ENCODE measurements at regions not wholly inside any gene's neighbourhood (a gene's known extent, or its start where the extent isn't known, plus 50 kb on each side); places are given as distances from the start of the nearest gene placed in this dataset.
"Not testable (repeated sequence)": the region's sequence is repeated elsewhere in the genome, so short reads cannot be mapped to it uniquely, and the experiment has no call there.

DNA sequence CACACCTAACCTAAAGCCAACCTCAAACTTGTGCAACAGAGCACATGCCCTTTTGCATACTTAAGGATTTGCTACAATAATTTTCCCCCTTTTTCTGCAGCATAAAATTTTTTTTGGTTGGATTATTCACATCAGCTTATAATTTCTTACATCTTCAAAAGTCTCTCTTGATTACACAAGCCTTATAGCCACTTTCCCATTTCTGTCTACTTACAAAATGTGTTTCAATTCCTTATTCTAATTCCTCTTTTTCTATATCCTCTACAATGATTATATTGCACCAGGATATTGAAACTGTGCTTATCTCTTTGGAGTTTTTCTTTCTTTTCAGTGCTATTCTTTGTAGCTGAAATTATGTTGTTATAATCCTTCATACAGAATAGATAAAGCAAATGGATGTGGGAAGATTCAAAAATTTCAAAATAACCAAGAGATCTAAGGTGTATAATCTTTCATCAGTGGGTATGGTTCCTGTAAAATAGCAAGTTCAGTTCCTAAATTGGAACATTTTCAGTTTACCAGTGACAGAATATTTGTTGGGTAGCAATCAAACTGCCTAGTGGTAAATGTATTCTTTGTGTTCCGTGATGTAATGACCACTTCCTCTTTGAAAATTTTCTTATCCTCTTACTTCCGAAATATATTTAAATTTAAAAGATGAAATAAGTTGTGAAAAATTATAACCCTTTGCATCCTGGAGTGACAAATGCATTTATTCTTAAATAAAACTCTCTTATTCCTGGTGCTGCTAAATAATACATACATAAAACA is 386.8 kb upstream of the CHD1 start:
- no peak for DNase-seq (ENCODE audit: low spot score)

DNA sequence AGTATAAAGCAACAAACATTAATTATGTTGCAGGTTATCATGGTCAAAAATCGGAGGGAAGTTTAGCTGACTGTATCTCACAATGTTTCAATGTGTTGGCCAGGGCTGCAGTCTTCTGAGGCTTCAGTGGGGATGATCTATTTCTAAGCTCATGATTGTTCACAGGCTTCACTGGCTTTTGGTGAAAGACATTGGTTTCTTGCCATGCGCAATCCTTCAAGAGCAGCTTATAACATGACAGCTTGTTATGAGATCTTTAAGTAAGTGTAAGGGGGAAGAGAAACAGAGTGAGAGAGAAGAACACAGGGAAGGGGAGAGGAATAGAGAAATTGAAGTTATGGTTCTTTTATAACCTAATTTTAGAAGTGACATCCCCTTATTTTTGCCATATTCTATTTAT is 385.9 kb upstream of the CHD1 start:
- no peak for DNase-seq (ENCODE audit: low spot score)

DNA sequence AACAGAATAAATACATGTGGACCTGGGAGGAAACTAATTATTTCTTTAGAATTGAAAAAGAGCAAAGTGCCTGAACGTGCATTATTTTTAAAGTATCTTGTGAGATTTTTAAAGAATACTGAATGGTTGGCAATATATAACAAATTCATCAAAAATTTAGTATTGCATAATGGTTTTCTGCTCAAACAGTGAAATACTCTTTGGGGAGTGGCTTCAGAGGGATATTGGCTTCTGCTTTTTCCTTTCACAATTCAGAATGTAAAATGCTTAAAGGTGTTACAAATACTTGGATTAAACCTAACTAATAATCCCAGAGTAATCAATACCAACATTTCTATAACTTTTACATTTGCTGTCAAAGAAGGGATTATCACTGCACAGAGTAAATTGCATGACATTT is 379.3 kb upstream of the CHD1 start:
- no peak for DNase-seq (ENCODE audit: low spot score)

DNA sequence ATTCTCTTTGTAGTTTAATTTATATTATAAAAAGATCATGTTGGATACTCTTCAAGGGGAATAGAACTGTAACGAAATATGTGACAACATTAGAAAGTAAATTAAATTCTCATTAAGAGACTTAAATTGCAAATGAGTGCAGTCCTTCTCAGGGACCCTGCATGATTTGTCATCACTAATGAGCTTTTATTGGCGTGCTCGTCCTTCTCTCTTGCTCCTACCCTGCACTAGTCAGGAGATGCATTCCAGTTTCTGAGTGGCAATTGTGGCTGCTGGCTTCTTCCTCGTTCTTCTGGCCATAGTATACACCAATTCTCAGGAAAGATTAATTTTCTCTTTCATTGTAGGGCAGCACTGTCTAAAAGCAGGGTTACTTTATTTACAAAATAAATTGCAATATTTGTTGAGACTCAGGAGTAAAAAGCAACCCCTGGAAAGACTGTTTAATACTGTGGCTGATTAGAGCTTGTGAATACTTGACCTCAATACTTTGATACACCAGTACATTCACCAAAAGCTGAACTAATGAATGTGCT is 376.3 kb upstream of the CHD1 start:
- DNase-seq (ENCODE audit: low spot score): no peak

DNA sequence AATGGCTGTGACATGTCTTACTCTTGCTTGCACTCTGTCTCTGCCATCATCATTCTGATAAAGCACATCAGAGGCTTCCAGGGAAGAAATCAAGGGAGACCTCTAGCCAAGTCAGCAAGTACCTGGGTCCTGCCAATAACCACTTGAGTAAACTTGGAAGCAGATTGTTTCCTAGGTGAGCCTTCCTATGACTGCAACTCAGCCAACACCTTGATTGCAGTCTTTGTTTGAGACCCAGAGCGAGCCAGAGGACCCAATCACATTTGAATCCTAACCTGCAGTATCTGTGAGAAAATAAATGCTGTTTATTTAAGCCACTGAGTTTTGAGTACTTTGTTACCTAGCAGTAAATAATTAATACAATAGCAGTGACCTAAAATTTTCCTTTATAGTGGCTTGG is 356.8 kb upstream of the CHD1 start:
- DNase-seq (ENCODE audit: low spot score): no peak

DNA sequence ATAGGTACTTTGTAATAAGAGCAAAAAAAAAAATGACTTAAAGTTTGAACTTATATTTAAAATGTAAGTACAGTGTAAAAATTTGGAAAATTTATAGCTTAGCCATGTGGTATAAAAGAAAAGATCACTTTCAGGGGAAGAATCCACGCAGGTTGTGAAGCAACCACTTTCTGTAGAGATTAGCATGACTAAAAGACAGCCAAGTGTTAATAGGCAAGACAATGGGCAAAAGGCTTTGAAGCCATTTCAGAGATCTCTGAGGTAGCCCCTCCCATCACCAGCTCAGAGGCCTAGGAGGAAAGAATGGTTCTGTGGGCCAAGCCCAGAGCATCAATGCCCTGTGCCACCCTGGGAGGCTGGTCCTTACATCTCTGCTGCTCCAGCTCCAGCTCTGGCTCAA is 346.3 kb upstream of the CHD1 start:
- DNase-seq (ENCODE audit: low spot score): no peak

DNA sequence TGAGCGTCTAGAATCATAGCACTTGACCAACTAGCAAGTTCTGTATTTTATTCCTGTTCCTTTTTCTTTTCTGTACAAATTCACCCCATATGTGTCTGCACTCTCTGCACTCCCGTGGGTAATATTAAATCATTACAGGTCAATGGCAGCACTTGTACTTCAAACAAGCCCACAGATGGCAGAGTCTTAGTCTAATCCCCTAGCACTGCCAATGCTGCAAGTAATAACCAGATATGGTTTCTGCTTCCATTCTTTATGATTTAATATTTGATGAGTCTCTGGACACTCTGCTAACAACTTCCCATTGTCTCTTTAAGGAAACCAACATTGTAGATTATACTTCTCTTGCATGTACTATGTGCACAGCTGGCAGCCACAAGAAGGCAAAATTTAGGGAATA is 343.8 kb upstream of the CHD1 start:
- DNase-seq (ENCODE audit: low spot score): no peak

DNA sequence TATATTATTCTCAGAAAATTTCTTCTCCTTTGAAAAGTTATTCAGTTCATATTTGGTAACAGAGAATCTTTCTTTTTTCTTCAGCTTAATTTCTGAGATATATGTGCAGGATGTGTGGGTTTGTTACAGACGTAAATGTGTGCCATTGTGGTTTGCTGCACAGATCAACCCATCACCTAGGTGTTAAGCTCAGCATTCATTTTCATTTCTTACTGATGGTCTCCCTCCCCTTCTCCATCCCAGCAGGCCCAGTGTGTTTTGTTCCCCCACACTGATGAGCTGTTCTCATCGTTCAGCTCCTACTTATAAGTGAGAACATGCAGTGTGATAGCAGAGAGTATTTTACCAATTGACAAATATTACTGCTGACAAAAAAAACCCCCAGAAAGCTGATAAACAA is 330.0 kb upstream of the CHD1 start:
- DNase-seq (ENCODE audit: low spot score): no peak

DNA sequence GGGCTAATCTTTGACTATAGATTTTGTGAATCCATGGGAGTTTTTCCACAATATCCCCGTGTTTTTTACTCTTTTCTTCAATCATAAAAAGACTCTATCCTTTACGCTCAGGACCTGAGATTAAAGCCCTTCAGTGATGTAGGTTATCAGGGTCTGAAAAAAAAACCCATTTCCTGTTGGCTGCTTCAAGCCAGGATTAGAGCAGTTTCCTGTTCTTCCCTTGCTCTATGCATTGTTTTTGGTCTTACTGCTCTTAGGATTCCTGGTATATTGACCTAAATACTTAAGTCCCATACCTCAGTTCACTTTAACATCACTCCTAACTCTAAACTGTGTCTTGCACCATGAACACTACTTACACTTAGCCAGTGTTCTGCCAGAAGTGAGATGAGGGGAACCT is 319.3 kb upstream of the CHD1 start:
- DNase-seq (ENCODE audit: low spot score): no peak

DNA sequence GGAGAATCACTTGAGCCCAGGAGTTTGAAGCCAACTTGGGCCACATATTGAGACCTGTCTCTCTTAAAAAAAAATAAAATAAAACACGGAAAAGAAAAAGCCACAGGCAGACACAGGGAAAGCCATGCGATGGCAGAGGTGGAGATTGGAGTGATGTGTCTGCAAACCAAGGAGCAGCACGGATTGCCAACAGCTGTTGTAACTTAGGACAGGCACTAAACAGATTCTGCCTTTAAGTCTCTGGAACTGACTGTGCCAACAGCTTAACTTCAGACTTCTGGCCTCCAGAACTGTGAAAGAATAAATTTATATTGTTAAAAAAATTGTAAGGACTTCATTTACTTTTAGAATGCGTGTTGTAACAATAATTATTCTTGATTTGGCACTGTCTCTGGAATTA is 318.5 kb upstream of the CHD1 start:
- no peak for DNase-seq (ENCODE audit: low spot score)

DNA sequence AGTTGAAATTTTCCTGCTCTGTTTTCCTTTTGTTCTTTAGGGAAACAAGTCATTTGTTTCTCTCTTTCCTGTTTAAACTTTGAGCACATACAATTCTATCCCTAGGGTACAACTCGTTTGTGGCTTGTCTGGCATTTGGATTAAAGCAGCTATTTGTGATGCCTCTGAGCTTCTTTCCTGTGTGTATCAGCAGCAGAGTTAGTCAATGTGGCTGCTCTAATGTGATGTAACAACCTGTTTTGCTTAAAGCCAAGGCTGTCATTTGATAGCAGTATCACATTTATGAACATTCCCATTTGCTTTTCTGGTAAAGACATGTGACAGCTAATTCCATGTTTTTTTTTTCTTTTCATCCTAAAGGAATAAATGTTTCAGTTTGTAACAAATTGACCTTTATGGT is 314.3 kb upstream of the CHD1 start:
- DNase-seq (ENCODE audit: low spot score): no peak

DNA sequence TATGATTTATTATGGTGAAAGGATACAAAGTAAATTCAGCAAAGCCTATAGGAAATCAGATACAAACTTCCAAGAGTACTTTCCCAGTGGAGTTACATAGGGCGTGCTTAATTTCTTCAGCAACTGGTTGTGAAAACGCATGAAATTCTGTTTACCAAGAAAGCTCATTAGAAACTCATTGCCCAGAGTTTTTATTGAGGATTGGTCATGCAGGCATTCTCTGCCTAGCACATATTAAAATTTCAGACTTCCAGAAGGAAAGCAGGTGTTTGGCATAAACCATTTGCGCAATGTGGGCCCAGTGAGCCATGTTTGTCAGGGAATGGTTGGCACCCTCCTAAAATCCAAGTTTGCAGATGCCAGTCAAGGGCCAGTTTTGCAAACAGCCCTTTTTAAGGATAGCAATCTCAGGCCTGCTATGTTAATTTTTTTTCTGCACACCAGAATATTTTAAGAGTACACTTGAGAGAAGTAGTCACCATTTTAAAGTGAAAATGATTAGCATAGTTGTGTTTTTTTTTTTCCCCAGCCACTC is 311.1 kb upstream of the CHD1 start:
- DNase-seq (ENCODE audit: low spot score): no peak

DNA sequence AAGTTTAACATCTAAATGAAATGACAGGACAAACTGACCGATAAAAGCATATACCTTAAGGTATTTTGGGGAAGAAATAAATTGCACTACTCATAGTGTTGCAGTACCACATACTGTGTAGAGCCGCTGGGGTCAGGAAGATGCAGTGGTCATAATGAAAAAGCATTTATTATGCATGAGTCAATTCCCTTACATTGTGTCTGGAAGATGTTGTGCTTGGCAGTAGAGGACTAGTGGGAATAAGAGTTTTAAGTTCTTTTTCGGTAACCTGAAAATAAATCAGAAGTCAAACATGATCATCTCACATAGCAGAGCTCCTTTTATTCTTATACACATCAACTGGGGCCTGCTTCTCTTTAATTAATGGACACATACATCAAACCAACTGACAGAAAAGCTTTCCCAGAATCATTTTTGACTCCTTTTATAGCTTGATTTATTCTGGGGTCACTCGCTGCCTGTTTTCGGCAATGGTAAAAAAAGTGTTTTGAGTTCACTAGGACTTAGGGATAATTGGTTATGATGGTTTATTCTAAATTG is 262.5 kb upstream of the CHD1 start:
- no peak for DNase-seq (ENCODE audit: low spot score)

DNA sequence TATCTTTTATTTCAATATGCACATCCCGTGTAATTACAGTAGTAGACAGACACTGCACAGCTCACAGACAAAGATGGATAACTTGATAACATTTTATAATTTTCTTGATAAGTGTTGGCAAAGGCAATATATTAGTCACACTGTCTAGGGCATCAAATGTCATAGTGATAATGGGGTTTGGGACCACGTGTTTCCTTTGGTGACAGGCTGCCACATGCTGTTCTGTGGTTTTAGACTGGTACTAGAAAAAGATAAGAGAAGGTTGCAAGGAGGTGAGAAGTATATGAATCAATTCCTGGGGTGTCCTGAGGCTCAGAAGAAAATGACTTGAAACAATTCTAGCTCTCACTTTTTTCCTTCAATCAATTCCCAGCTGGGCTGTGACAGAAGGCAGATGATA is 258.8 kb upstream of the CHD1 start:
- DNase-seq (ENCODE audit: low spot score): no peak

DNA sequence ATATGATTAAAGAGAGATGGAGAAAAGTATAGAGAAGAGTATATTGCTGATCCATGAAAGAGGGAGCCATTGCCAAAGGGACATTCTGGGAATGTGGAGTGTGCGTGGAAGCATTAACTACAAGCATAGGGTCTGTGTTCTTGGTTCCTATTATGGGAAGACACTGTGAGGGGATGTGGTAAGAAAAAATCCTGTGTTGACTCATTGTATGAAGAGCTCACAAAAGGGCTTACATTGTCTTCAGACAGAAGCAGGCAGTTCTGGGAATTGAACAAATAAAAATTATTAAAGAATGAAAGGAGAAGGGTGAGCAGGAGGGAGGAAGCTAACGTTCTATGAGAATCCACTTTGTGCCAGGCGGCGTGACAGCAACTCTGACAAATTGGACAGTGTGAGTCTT is 250.4 kb upstream of the CHD1 start:
- no peak for DNase-seq (ENCODE audit: low spot score)

DNA sequence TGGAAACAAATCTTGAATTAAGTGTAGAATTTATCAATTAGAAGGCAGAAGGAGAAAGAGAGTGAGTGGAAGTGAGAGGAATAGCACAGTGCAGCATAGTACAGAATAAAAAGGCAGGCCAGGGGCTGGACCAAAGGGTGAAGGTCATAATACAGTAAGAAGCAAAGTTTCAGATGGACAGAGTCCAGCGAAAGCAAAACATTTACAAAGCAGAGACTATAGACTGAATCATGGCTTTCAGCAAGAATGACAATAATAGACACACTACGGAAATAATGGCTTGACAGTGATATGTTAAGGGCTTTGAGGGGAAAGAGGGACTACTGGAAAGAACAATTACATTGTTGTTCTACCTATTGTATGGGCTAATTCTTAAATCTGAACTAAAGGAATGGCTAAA is 249.0 kb upstream of the CHD1 start:
- DNase-seq (ENCODE audit: low spot score): no peak

DNA sequence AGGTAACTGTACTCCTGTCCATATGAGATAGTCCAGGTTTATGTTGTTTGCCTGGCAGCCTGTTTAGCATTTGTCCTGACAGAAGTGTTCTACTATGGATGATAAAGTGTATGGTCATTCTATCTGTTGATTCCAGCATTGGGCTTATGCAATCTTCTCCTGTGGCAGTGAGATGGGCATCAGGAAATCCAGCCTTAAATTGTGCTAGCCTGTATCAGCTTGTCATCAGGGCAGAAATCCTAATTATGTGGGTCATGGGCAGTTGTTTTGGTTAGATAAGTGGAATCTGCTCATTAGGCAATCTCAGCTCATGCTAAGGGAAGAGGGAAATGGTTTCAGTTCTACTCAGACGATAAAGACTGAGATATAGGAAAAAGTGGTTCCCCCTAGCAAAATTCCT is 247.4 kb upstream of the CHD1 start:
- no peak for DNase-seq (ENCODE audit: low spot score)

DNA sequence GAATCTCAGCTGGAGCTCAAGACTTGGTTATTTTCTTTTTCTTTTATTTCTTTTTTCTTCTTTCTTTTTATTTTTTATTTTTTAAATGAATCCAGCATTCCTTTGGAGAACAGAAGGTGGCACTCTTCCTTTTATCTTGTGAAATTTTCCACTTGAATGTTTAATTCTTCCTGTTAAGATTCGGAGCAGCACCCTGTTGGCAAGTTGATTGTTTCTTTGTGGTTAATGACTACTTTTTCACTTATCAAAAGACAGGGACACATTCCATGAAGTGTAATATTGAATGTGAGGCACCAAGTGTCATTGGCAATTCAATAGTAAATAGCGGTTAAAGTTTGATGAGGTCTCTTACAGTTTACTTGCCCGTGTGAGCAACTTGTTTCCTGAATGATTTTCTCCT is 240.5 kb upstream of the CHD1 start:
- peak; percentile 3 for DNase-seq (ENCODE audit: low spot score)

DNA sequence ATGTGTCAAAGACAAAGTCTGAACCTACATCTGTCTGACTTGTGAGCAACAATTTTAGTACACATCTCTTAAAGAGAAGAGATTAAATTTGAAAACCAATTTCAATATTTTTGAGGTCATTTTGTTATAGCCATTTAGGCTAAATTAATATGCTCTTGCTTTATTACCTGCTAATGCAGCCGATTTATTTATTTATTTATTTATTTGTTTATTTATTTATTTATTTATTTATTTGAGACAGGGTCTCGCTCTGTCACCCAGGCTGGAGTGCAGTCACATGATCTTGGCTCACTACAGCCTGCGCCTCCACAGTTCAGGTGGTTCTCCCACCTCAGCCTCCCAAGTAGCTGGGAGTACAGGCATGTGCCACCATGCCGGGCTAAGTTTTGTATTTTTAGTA is 232.7 kb upstream of the CHD1 start:
- not testable (repeated sequence) for DNase-seq (ENCODE audit: low spot score)

DNA sequence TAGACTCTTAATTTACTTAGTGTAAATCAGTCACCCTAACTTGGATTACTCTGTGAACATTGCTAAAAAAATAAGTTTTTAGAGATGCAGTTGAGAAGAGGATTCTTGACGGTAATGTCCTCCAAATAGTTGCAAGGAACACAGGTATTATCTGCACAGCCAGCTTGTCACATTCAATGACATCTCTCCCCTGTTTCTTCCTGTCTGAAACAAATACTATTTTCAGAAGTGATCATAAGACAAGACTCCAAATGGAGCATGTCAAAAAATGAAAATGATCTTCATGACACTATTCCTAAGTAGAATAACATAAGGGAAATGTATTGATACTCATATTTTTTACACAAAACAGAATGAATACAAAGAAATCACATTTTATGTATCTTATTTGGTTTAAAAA is 227.9 kb upstream of the CHD1 start:
- no peak for DNase-seq (ENCODE audit: low spot score)

DNA sequence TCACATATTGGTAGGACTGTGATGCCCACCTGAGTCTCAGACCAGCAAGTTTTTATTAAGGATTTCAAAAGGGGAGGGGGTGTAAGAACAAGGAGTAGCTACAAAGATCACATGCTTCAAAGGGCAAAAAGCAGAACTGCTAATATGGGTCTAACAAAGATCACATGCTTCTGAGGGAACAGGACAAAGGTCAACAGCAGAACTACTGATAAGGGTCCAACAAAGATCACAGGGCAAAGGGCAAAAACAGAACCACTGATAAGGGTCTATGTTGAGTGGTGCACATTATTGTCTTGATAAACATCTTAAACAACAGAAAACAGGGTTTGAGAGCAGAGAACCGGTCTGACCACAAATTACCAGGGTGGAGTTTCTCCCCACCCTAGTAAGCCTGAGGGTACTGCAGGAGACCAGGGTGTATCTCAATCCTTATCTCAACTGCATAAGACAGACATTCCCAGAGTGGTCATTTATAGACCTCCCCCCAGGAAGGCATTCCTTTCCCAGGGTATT is 214.5 kb upstream of the CHD1 start:
- not testable (repeated sequence) for DNase-seq (ENCODE audit: low spot score)

DNA sequence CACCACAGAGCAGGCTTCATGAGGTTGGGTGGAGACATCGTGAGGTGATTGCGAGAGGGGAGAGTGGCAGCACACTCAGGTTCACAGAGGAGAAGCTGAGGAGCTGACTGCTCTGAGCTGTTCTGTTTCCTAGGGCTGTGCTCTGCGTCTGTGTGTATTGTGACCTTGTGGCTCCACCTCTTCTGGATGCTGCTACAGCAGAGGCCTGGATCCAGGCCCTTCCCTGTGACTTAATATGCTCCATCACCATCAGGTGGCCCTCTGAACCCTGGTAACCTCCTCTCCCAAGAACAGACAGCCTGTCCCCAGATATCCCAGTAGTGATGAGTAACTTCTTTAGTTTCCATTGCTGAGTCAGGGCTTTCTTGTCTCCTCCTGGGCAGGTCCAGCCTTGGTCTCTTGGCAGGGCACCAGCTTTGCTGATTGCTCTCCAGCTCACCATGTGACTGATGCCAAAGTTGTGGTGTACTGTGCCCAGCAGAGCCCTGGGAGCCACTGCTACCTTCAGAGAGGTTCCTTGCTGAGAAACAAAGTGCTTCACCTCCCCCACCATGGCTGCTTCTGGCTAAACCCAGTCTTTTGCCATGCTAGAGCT is 212.8 kb upstream of the CHD1 start:
- DNase-seq (ENCODE audit: low spot score): no peak

DNA sequence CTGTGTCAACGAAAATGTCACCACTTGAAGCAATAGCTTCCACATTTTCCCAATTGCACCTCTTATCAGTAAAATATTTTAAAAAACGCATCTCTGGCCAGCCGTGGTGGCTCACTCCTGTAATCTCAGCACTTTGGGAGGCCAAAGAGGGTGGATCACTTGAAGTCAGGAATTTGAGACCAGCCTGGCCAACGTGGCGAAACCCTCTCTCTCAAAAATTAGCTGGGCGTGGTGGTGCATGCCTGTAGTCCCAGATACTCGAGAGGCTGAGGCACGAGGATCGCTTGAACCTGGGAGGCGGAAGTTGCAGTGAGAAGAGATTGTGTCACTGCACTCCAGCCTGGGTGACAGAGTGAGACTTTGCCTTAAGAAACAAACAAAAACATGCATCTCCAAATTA is 210.1 kb upstream of the CHD1 start:
- no peak for DNase-seq (ENCODE audit: low spot score)
